SKM-1 treated with dmso at 0.1 percent for 144 hours (cell line): ENCODE measurements at regions not wholly inside any gene's neighbourhood (a gene's known extent, or its start where the extent isn't known, plus 50 kb on each side); places are given as distances from the start of the nearest gene placed in this dataset.
"Not testable (repeated sequence)": the region's sequence is repeated elsewhere in the genome, so short reads cannot be mapped to it uniquely, and the experiment has no call there.

Experiments
- DNase-seq: peaks from one replicate; lab custom pipeline; 2025; ENCODE audit not compliant: unreplicated experiment; lab: John Stamatoyannopoulos, UW

DNA sequence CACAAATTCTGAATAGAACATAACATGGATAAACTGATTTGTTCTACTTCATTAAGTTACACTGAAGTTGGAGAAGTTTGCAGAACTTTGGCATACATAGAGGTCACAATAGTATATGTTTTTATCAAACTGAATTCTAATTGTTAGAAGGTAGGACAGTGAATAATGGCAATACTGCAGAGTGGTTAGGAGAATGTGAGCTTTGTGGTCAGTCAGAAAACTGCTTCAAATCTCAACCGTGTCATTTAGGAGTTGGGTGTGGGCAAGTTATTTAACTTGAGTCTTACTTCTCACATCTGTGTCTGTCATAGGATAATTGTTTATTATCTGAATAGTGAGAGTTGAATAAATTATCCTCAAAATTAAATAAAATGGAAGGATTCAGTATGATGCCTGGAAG is 374.6 kb upstream of the SYT1 start:
- no peak for DNase-seq

DNA sequence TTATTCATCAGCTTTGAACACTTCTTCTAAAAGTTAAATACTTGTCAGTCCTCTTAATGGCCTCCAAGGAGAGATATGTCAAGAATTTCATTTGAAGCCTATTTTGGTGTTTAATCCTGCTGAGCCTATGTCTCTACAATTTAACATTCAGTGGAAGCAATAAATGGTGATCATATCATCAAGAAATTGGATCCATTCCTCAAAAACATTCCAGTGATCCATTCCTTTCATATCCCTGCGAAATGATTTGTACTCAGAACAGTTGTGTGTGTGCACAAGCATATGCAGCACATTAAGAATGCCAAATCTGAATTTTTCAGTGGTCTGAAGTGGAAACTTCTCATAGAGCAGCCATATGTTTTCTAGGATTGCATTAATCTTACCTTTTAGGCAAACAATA is 373.7 kb upstream of the SYT1 start:
- no peak for DNase-seq

DNA sequence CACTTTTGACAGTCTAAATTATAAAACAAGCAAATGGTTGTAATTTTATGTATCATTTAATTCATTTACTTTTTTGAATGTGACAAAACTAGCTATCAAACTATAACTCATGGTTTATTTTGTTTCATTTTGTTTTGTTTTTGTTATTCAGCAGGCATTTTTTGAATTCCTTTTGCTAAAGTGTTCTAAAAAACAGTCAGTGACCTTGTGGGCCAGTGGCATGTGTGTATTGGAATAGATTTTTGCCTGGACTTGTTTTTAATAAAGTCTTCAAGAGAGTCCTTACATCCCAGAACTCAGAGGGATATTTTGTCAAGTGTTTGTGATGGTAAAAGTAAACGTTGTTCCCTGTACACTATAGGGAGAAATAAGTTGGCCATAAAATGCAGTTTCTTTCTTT is 369.7 kb upstream of the SYT1 start:
- no peak for DNase-seq

DNA sequence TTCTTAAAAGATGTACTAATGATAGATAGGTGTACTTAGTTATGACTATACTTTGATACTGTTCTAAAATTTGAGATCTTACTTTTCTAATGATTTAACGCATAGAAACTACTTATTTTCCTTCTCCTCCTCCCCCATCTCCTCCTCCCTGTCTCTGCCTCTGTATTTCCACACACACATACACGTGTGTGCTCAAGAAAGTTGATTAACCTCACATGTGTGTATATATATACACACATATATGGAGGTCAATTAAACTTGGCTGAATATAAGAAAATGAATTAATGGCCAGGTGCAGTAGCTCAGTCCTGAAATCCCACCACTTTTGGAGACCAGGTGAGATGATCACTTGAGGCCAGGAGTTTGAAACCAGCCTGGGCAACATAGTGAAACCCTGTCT is 362.7 kb upstream of the SYT1 start:
- DNase-seq, result no peak

DNA sequence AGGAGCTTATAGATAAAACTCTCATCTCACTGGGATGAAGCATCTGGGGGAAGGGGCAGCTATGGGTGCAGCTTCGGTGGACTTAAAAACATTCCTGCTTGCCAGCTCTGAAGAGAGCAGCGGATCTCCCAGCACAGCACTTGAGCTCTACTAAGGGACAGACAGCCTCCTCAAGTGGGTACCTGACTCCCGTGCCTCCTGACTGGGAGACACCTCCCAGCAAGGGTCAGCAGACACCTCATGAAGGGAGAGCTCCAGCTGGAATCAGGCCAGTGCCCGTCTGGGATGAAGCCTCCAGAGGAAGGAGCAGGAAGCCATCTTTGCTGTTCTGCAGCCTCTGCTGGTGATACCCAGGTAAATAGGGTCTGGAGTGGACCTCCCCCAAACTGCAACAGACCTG is 345.2 kb upstream of the SYT1 start:
- DNase-seq, result no peak

DNA sequence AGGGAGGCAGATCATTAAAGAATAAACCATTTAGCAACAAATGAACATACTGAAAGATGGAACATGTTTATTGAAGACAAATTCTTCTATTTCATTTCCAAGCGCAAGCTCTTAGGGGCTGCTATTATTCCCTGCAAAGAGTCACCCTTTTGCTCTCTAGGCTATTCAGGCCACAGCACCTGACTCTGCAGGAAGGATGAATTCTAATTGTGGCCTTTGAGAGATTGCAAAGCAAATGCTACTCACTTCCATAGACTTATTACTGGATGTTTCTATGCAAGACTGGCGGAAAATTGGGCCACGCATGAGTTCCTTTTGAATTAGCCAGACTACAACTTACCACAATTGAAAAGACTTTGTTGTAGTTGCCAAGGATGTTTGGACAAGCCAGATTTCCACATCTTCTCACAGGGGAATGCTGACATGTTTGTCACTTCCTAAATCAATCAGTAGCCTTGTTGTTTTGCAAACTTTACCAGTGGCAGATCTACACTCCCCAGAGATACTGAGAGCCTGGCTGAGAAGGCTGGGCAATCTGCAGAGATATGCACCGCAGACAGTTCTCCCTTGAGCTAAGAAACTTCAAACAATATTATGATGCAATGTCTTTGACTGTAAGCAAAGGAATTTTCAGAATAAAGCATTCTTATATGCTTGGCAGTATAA is 334.3 kb upstream of the SYT1 start:
- DNase-seq, result no peak

DNA sequence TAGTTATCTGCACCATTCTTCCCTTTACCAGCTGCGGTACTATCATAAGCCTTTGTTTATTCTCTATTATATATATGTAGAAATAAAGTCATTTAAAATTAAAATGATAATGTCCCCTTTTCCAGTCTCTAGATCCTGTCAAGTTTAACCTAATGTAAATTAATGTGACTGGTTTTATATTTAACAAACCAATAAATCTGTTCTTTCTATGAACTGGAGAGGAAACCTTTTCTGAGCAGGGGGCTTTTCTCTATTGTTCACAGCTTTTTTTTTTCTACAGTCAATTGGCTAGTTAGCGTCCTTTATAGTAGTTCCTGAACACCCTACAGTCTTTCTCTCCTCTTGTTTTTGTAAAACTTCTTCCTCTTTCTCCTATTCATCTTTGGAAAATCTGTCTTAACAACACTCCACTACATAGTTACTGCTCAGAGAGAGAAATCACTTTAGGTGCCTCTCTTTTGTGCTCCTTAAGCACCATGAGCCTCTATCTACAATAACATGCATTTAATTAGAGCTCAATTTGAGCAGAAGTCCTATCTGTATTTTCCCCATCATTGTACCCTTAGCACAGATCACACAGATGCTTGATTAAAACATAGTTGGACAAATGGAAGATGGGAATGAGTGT is 332.6 kb upstream of the SYT1 start:
- no peak for DNase-seq

DNA sequence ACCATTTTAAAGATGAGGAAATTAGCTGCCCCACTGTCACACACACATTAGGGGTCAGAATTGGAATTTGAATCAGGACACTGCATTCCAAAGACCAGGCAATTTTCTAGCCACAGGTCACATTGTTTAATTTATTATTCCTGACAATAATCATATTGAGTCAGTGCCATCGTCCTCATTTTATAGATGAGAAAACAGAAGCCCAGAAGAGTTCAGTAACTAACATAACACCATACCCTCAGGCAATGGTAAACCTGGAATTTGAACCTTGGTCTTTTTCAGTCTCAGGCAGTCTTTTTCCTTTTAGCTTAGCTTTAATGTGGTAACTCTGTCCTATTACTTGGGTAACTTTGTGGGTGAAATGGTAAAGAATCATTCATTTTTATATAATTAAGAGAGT is 330.3 kb upstream of the SYT1 start:
- no peak for DNase-seq

DNA sequence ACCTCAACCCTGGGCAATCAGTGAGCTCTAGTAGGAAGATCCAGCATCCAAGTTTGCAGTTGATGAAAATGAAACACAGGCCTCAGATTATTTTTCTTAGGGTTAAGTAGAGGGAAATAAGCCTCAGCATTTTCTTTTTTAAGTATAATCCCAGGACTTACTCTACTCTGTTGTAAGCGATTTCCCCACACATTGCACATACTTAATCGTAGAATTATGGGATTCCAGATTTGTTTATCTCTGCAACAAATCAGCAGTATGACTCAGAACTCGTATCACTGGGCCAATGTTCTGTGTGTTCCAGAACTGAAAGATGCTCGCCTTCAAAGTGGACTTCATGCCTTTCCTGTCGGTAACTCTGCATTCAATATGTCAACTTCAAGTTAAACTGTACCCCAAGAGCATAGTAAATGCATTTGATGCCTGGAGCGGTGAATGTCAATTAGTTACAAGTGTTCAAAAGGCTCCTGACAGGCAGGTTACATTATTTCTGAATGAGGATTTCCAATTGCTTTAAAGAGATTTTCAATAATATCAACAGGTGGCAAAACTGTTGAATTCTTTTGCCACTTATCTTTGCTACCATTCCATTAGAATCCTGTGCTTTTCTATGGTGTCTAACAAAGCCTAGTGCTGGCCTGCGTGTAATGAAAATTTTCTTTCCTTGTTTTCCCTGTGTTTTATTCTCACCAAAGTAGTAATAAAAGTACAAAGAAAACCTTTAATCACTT is 323.8 kb upstream of the SYT1 start:
- DNase-seq, result no peak

DNA sequence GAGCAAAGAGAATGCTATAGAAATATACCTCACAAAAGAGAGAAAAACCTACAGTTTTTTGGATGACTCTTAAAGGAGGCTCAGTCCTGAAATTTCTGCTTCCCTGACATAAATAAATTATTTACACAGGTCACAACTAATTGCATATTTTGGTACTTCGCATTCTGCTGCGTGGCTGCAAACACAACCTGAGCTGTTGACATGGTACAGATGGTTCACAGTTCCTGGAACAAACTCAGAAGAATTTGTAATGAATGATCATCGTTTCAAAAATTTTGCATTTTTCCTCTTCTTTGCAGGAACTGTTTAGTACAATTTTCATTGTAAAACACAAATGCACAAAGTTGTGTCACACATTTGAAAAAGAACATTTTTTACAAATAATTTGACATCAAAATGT is 313.7 kb upstream of the SYT1 start:
- DNase-seq, result no peak

DNA sequence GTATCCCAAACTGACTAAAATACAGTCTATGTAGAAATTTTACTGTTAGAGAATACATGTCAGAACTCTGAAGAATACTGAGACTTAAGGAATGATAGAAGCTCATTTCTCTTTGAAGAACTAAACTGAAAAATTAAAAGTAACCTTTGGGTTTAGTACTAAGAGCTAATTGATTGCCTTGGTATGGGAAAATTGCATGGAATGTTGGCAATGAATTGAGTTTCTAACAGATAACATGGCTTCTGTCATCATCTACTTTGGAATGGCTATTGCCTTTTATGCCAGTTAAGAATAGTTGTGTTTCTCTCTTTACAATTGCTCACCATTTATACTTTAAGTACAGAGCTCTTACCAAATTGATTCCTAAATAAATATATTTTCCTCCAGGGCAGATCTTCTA is 308.8 kb upstream of the SYT1 start:
- DNase-seq, result no peak

DNA sequence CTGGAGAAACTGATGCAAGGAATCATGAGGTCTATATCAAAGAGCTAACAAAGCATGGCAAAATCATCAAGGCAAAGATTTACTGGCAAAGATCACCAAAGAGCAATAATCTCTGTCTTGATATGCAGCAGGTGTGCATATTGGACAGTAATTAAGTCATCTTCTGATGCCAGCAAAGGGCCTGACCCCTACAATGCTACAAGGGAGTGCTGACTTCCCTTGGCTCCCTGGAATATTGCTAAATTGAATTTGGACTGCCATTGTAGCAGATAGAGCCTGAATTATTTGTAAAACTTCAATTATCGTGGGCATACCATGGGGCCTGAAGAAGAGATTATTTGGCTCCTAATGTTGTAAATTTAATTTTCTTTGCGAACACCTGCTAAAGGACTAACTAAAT is 307.9 kb upstream of the SYT1 start:
- no peak for DNase-seq

DNA sequence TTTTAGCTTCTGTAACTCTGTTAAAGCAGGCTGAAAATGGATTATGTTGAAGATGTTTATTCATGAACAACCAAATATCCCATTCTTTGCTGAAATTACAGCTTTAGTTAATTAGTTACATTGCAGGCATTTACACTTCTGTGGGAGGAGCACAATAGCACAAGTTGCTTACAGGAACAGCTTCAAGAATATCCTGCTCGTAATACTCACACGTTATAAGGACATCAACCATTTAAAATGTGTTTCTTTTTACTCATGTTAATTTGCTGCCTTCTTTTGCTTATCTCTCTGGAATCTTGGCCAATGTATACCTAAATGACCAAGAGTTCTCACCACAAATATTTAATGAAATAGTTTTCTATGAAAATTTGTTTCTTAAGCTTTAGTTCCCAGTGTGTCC is 305.2 kb upstream of the SYT1 start:
- DNase-seq, result no peak

DNA sequence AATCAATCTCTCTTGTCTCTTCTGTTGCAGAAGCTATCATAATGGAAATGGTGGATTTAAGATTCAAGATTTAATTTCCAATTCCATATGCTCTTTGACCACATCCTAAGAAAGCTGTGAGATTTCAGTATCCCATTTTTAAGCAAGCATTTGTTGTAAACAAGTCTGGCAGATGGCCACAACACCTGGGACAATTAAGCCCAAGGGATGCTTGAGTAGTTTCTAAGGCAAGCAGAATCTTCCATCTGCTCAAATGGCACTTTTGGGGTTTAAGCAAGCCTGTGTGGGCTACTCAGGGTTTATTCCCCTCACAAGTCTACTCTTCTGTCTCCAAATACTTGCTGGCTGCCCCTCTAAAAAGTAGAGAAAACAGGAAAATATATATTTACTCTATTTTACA is 304.7 kb upstream of the SYT1 start:
- DNase-seq, result no peak

DNA sequence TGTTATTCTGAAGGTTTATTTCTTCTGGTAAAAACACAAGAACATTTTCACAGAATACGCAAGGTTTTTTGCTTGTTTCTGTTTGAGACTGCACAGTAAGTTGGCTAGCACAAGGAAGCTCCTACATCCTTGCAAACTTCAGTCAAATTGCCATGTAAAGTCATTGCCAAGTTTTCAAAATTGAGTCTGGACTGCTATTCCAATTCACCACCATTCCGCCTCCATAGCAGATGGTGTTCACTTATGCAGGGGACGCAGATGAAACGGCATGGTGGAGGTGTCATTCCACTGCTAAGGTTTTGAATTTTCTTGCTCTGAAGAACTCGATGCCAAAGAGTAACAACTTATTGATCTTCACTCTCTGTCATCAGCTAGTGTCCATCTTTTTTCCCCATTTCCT is 303.9 kb upstream of the SYT1 start:
- no peak for DNase-seq

DNA sequence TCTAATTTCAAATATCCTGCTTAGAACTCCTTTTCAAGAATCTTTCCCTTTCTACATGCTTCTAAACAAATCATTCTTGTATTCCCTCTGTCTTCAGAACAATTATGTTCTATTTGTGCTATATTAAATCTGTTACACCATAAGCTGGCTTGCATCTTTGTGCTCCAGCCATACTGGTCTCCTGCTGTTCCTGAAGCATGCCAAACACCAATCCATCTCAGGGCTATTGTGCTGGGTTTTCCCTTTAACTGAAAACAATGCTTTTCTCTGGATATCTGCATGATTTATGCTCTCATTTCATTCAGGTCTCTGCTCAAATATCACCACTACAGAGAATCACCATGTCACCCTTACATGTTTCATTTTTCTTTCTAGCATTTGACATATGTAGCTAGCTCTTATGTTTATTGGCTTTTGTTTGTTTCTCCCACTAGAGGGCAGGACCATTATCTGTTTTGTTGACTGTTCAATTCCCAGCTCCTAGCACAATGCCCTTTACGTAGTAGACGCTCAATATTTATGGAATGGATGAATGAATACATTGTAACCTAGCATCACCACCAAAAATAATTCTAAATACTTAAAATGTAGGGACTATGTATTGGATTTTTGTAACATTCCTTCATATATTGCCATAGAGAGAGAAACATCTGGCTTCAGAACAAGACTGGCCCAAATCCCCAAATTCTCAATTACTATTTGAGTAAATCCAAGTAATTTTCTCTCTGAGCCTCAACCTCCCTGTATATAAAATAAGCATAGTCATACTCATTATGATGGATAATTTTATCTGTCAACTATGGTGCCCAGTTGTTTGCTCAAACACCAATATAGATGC is 302.0 kb upstream of the SYT1 start:
- no peak for DNase-seq

DNA sequence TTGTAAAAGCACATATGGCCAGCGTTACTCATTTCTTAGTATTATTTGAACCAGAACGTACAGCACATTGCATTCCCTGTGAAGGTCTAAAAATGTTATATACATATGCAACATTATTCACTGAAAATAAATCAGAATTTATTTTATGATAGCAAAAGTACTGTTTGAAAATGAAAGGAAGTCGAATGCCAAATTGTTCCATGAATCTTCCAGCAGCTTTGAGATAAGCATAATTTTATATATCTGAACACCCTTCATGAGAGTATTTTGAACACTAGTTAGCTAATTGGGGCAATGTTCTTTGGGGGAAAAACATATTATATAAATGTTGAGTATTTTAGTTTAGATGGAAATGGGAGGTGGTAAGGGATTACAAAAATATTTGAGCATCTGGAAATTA is 300.7 kb upstream of the SYT1 start:
- no peak for DNase-seq

DNA sequence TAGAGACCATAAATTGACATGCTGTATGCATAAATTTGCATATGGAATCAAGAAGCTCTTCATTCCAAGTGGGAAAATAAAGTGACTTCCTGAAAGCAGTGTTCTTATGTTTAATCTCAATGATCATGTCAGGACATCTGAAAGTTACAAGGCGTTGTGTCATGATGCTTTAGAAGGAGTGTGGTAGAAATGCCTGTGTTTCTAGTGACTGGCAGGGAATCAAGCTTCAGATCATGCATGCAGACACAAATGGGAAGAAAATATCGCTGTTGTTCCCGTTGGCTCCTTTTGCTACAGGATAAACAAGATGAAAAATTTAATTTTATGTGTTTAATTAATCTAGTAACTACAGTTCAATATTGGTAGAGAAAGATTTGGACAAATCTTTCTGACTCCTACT is 298.1 kb upstream of the SYT1 start:
- no peak for DNase-seq

DNA sequence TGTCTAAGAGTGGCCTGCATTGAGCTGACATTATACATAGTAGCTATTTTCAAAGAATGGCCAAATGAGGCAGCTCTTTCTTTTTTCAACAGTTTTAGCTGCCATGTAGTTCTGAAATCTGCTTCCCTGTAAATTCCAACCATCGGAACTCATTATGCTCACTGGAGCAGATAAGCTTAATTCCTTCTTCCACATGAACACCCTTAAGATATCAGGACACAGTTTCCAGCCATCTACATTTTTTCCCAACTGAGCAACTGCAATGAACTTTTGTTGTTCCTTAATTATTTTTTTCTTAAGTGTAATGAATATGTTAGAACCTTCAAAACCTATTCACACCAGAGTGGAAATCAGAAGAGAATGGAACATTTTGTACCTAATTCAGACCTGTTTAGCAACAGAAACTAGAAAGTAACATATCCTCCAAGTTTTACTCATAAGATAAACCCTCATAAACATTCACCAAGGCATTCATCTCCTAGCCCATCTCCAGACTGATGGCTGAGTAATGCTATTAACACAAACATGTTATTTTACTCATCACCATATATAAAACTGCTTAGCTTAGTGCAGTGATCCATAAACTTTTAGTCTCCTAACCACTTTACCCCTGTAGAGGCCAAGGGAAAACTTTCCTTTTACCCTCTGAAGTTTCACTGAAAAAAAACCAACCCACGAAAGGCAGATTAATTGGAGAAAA is 296.1 kb upstream of the SYT1 start:
- no peak for DNase-seq

DNA sequence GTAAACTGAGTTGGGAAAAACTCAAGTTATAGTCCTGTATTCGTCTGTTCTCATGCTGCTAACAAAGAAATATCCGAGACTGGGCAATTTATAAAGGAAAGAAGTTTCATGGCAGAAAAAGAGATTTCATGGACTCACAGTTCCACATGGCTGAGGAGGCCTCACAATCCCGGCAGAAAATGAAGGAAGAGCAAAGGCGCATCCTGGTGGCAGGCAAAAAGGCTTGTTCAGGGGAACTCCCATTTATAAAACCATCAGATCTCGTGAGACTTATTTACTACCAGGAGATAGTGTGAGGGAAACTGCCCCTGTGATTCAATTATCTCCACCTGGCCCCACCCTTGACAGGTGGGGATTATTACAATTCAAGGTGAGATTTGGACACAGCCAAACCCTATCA is 292.6 kb upstream of the SYT1 start:
- DNase-seq, result no peak

DNA sequence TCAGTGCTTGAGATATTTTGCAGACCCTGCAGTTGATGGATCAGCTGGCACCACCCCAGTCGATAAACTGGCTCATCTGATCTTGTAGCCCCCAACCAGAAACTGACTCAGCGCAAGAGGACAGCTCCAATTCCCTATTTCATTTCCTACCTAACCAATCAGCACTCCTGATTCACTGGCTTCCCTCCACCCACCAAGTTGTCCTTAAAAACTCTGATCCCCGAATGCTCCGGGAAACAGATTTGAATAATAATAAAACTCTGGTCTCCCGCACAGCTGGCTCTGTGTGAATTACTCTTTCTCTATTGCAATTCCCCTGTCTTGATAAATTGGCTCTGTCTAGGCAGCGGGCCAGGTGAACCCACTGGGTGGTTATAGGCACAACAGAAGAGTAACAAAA is 289.4 kb upstream of the SYT1 start:
- not testable (repeated sequence) for DNase-seq
